ENCODE measurements at regions not wholly inside any gene's neighbourhood (a gene's known extent, or its start where the extent isn't known, plus 50 kb on each side); places are given as distances from the start of the nearest gene placed in this dataset.
A peak's percentile ranks its signal among the peaks of the same experiment; 100 is the strongest.

- Mint-ChIP-seq H3K36me3 (no peaks in the 10 kb centered on the region), H3K27ac (no peak overlapping the region), H3K4me3 (no peak overlapping the region), H3K4me1 (no peaks in the 10 kb centered on the region), H3K9me3 (peaks cover 13 to 36% (median 22%) of the 10 kb centered on the region in 7 donors), H3K27me3 (ENCODE audit: low read depth in 3 of 3) (no peaks in the 10 kb centered on the region)
- H3K4me2 ChIP-seq (replicated peaks; ENCODE audit: extremely low read depth, low read length, poor library complexity, severe bottlenecking): no peak overlapping the region
- H3K9me3 ChIP-seq (replicated peaks in 1 of 2; ENCODE audit: control insufficient read depth in 1 of 2, insufficient read depth in 1 of 2, low read length in 2 of 2): peaks cover 17 to 32% of the 10 kb centered on the region in 2 donors
- intact Hi-C loops (cut with micrococcal nuclease): no loop called here
- H3K9ac ChIP-seq (ENCODE audit: insufficient read depth, low read length, poor library complexity, severe bottlenecking): no peak overlapping the region
- no peaks in the 10 kb centered on the region for H3K79me2 ChIP-seq (ENCODE audit: insufficient read depth, low read length)
- H3K4me1 ChIP-seq (ENCODE audit: control insufficient read depth in 1 of 2, insufficient read depth in 2 of 2, low read length in 2 of 2): no peaks in the 10 kb centered on the region
- 89% methylated on average over 2 of the region's 3 CpGs for WGBS (ENCODE audit: insufficient coverage)
- no peak overlapping the region for H3K4me3 ChIP-seq (replicated peaks in 1 of 3; ENCODE audit: low read depth in 2 of 3, low read length in 3 of 3)
- H3K36me3 ChIP-seq (replicated peaks in 1 of 2; ENCODE audit: control insufficient read depth in 1 of 2, insufficient read depth in 2 of 2, low read length in 2 of 2): no peaks in the 10 kb centered on the region
- H2AFZ ChIP-seq (ENCODE audit: insufficient read depth, low read depth, low read length, poor library complexity, severe bottlenecking): no peak overlapping the region
- H4K20me1 ChIP-seq (ENCODE audit: insufficient read depth, low read length): no peaks in the 10 kb centered on the region
- TF ChIP-seq, protein P1, sequence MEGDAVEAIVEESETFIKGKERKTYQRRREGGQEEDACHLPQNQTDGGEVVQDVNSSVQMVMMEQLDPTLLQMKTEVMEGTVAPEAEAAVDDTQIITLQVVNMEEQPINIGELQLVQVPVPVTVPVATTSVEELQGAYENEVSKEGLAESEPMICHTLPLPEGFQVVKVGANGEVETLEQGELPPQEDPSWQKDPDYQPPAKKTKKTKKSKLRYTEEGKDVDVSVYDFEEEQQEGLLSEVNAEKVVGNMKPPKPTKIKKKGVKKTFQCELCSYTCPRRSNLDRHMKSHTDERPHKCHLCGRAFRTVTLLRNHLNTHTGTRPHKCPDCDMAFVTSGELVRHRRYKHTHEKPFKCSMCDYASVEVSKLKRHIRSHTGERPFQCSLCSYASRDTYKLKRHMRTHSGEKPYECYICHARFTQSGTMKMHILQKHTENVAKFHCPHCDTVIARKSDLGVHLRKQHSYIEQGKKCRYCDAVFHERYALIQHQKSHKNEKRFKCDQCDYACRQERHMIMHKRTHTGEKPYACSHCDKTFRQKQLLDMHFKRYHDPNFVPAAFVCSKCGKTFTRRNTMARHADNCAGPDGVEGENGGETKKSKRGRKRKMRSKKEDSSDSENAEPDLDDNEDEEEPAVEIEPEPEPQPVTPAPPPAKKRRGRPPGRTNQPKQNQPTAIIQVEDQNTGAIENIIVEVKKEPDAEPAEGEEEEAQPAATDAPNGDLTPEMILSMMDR (IDR thresholded peaks at IDR 0.05): no peak
- no peak for DNase-seq
- H3K27ac ChIP-seq (ENCODE audit: low read depth in 1 of 2, low read length in 2 of 2): no peak overlapping the region
- no peaks in the 10 kb centered on the region for H3K27me3 ChIP-seq (ENCODE audit: control insufficient read depth in 2 of 2, insufficient read depth in 2 of 2, low read length in 2 of 2)
These were observed 127.4 kb upstream of the ANKRD50 start for GRCh38 chr4:124839786-124840390.

GRCh38 chr4:124833831-124834505 is 121.4 kb upstream of the ANKRD50 start:
- Mint-ChIP-seq H3K4me3 (no peak overlapping the region), H3K36me3 (no peaks in the 10 kb centered on the region), H3K27me3 (ENCODE audit: low read depth in 3 of 3) (peaks cover 0 to 2% (median 0%) of the 10 kb centered on the region in 3 donors), H3K9me3 (peaks cover 6 to 29% (median 18%) of the 10 kb centered on the region in 7 donors), H3K4me1 (no peaks in the 10 kb centered on the region), H3K27ac (peak overlapping the region in 1 of 7 donors; percentile 14)
- TF ChIP-seq, protein P1 (IDR thresholded peaks at IDR 0.05): no peak
- Histone ChIP-seq H3K9me3 (replicated peaks in 1 of 2; ENCODE audit: control insufficient read depth in 1 of 2, insufficient read depth in 1 of 2, low read length in 2 of 2) (peaks cover 10 to 15% of the 10 kb centered on the region in 2 donors), H2AFZ (ENCODE audit: insufficient read depth, low read depth, low read length, poor library complexity, severe bottlenecking) (no peak overlapping the region), H3K36me3 (replicated peaks in 1 of 2; ENCODE audit: control insufficient read depth in 1 of 2, insufficient read depth in 2 of 2, low read length in 2 of 2) (no peaks in the 10 kb centered on the region), H3K9ac (ENCODE audit: insufficient read depth, low read length, poor library complexity, severe bottlenecking) (no peak overlapping the region), H3K27ac (ENCODE audit: low read depth in 1 of 2, low read length in 2 of 2) (no peak overlapping the region), H4K20me1 (ENCODE audit: insufficient read depth, low read length) (no peaks in the 10 kb centered on the region), H3K4me1 (ENCODE audit: control insufficient read depth in 1 of 2, insufficient read depth in 2 of 2, low read length in 2 of 2) (no peaks in the 10 kb centered on the region), H3K4me3 (replicated peaks in 1 of 3; ENCODE audit: low read depth in 2 of 3, low read length in 3 of 3) (no peak overlapping the region), H3K4me2 (replicated peaks; ENCODE audit: extremely low read depth, low read length, poor library complexity, severe bottlenecking) (no peak overlapping the region), H3K79me2 (ENCODE audit: insufficient read depth, low read length) (no peaks in the 10 kb centered on the region), H3K27me3 (ENCODE audit: control insufficient read depth in 2 of 2, insufficient read depth in 2 of 2, low read length in 2 of 2) (no peaks in the 10 kb centered on the region)
- intact Hi-C loops (cut with micrococcal nuclease): no loop called here
- WGBS (ENCODE audit: insufficient coverage): 96% methylated on average over 4 of the region's 5 CpGs
- DNase-seq: no peak
